ENCODE measurements at regions not wholly inside any gene's neighbourhood (a gene's known extent, or its start where the extent isn't known, plus 50 kb on each side); places are given as distances from the start of the nearest gene placed in this dataset.

- intact Hi-C loops (cut with DNase I), result no loop called here
- no peak for ATAC-seq
- DNase-seq (ENCODE audit: low spot score), result no peak
Measured at GRCh38 chr12:88308825-88309224, 166.7 kb downstream of the TMTC3 start.

- ATAC-seq (no peak), DNase-seq (ENCODE audit: low spot score) (no peak)
- intact Hi-C loops (cut with DNase I), result no loop called here
Measured at GRCh38 chr12:88309546-88309945, 167.4 kb downstream of the TMTC3 start.

- DNase-seq (ENCODE audit: low spot score), result no peak
- peak; percentile 65 for ATAC-seq
Measured at GRCh38 chr12:88310069-88310468, 168.0 kb downstream of the TMTC3 start.

GRCh38 chr12:88310666-88311065 is 168.6 kb downstream of the TMTC3 start:
- DNase-seq (ENCODE audit: low spot score) (peak; percentile 76), ATAC-seq (peak; percentile 95)
- intact Hi-C loops (cut with DNase I), result no loop called here

More at GRCh38 chr12:88310069-88310468, 168.0 kb downstream of the TMTC3 start:
- intact Hi-C loops (cut with DNase I), result no loop called here

- no peak for ATAC-seq
- intact Hi-C loops (cut with DNase I), result no loop called here
- no peak for DNase-seq (ENCODE audit: low spot score)
Measured at GRCh38 chr12:88313554-88313953, 171.4 kb downstream of the TMTC3 start.

GRCh38 chr12:88314706-88315105 is 172.6 kb downstream of the TMTC3 start:
- intact Hi-C loops (cut with DNase I), result no loop called here
- DNase-seq (ENCODE audit: low spot score), result no peak
- ATAC-seq, result no peak

GRCh38 chr12:88318726-88319125 is 176.6 kb downstream of the TMTC3 start:
- ATAC-seq, result no peak
- no peak for DNase-seq (ENCODE audit: low spot score)
- intact Hi-C loops (cut with DNase I), result no loop called here

GRCh38 chr12:88325076-88325815 is 183.1 kb downstream of the TMTC3 start:
- DNase-seq (ENCODE audit: low spot score) (no peak), ATAC-seq (peak; percentile 87)
- intact Hi-C loops (cut with DNase I), result no loop called here

GRCh38 chr12:88325816-88326189 is 183.7 kb downstream of the TMTC3 start:
- intact Hi-C loops (cut with DNase I), result no loop called here
- DNase-seq (ENCODE audit: low spot score) (no peak), ATAC-seq (peak; percentile 49)

- ATAC-seq (no peak), DNase-seq (ENCODE audit: low spot score) (no peak)
Measured at GRCh38 chr12:88327276-88327675, 185.2 kb downstream of the TMTC3 start.

GRCh38 chr12:88328090-88328489 is 186.0 kb downstream of the TMTC3 start:
- DNase-seq (ENCODE audit: low spot score), result no peak
- ATAC-seq, result peak; percentile 55
- intact Hi-C loops (cut with DNase I), result no loop called here

More at GRCh38 chr12:88327276-88327675, 185.2 kb downstream of the TMTC3 start:
- intact Hi-C loops (cut with DNase I), result no loop called here

- DNase-seq (ENCODE audit: low spot score), result no peak
- intact Hi-C loops (cut with DNase I), result no loop called here
- ATAC-seq, result no peak
Measured at GRCh38 chr12:88329833-88330232, 187.7 kb downstream of the TMTC3 start.

- DNase-seq (ENCODE audit: low spot score), result peak; percentile 60
- peak; percentile 97 for ATAC-seq
- intact Hi-C loops (cut with DNase I), result no loop called here
Measured at GRCh38 chr12:88334271-88334670, 192.2 kb downstream of the TMTC3 start.

GRCh38 chr12:88336076-88336739 is 194.1 kb downstream of the TMTC3 start:
- DNase-seq (ENCODE audit: low spot score) (no peak), ATAC-seq (no peak)
- intact Hi-C loops (cut with DNase I), result no loop called here

- DNase-seq (ENCODE audit: low spot score), result no peak
- no peak for ATAC-seq
- intact Hi-C loops (cut with DNase I), result no loop called here
Measured at GRCh38 chr12:88338486-88338885, 196.4 kb downstream of the TMTC3 start.

- intact Hi-C loops (cut with DNase I), result no loop called here
- ATAC-seq (no peak), DNase-seq (ENCODE audit: low spot score) (no peak)
Measured at GRCh38 chr12:88339254-88339949, 197.3 kb downstream of the TMTC3 start.

GRCh38 chr12:88339966-88340365 is 197.9 kb downstream of the TMTC3 start:
- intact Hi-C loops (cut with DNase I), result no loop called here
- no peak for DNase-seq (ENCODE audit: low spot score)
- no peak for ATAC-seq

- no peak for ATAC-seq
- intact Hi-C loops (cut with DNase I), result no loop called here
- DNase-seq (ENCODE audit: low spot score), result no peak
Measured at GRCh38 chr12:88342251-88342806, 200.2 kb downstream of the TMTC3 start.

- intact Hi-C loops (cut with DNase I), result no loop called here
- DNase-seq (ENCODE audit: low spot score) (no peak), ATAC-seq (no peak)
Measured at GRCh38 chr12:88351146-88351545, 209.0 kb downstream of the TMTC3 start.

GRCh38 chr12:88354691-88355090 is 212.6 kb downstream of the TMTC3 start:
- ATAC-seq, result no peak
- DNase-seq (ENCODE audit: low spot score), result no peak
- intact Hi-C loops (cut with DNase I), result no loop called here
